Neutrophil (primary cell): ENCODE measurements at regions not wholly inside any gene's neighbourhood (a gene's known extent, or its start where the extent isn't known, plus 50 kb on each side); places are given as distances from the start of the nearest gene placed in this dataset.

Source experiments
- H3K27ac ChIP-seq: fragments of 200-600 bp; sonication (generic); 2 replicates; pipeline ENCODE4 v1.5.1; 2016; ENCODE audit warnings: mild to moderate bottlenecking, moderate library complexity
- H3K27me3 ChIP-seq: fragments of 200-600 bp; sonication (generic); 2 replicates; pipeline ENCODE4 v1.6.0; 2016; ENCODE audit warnings: mild to moderate bottlenecking
- H3K36me3 ChIP-seq: fragments of 200-600 bp; sonication (generic); 2 replicates; pipeline ENCODE4 v1.5.1; 2017
- H3K4me1 ChIP-seq, 2 experiments: fragments of 200-600 bp in 1 of 2; sonication (generic) in 1 of 2; 1 replicate in 1 of 2; 2 replicates in 1 of 2; pipeline versions ENCODE4 v1.5.1 to v1.6.1; 2013 to 2016; ENCODE audit warnings: low read depth in 1 of 2, low read length in 1 of 2, mild to moderate bottlenecking in 1 of 2, moderate library complexity in 1 of 2; ENCODE audit not compliant: control insufficient read depth in 1 of 2, insufficient read depth in 1 of 2
- H3K4me3 ChIP-seq, 2 experiments: fragments of 200-600 bp in 1 of 2; sonication (generic) in 1 of 2; 1 replicate in 1 of 2; 2 replicates in 1 of 2; pipeline ENCODE4 v1.5.1; 2013 to 2016; ENCODE audit warnings: low read depth in 1 of 2, low read length in 1 of 2, mild to moderate bottlenecking in 1 of 2, moderate library complexity in 1 of 2
- H3K9me3 ChIP-seq: fragments of 200-600 bp; sonication (generic); 2 replicates; pipeline ENCODE4 v1.5.1; 2016
- TF ChIP-seq, protein P1 (sequence below): fragments of 200-600 bp; sonication (generic); IDR thresholded peaks from 2 replicates; pipeline ENCODE4 v1.5.1; 2016; ENCODE audit warnings: antibody characterized with exemption

DNA sequence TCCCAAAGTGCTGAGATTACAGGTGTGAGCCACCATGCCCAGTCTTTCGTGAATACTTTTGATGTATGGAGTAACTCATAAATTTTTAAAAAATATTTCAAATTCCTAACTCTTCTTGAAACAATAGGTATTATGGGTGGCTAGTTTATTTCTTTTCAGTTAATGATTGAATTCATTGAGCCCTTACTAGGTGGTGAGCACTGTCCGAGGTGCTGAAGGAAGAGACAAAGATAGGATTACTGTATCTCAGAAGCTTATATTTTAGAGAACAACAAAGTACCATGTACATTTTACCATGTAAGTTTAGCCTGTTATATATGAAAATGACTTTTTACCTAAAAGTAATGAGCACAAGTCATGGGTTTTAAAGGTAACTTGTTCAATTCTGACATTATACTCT lies 418.3 kb downstream of the NPIPA7 start:
- TF ChIP-seq, protein P1, sequence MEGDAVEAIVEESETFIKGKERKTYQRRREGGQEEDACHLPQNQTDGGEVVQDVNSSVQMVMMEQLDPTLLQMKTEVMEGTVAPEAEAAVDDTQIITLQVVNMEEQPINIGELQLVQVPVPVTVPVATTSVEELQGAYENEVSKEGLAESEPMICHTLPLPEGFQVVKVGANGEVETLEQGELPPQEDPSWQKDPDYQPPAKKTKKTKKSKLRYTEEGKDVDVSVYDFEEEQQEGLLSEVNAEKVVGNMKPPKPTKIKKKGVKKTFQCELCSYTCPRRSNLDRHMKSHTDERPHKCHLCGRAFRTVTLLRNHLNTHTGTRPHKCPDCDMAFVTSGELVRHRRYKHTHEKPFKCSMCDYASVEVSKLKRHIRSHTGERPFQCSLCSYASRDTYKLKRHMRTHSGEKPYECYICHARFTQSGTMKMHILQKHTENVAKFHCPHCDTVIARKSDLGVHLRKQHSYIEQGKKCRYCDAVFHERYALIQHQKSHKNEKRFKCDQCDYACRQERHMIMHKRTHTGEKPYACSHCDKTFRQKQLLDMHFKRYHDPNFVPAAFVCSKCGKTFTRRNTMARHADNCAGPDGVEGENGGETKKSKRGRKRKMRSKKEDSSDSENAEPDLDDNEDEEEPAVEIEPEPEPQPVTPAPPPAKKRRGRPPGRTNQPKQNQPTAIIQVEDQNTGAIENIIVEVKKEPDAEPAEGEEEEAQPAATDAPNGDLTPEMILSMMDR = no peak
- no peaks in the 10 kb centered on the region for H3K27me3 ChIP-seq
- H3K27ac ChIP-seq = no peak overlapping the region
- no peaks in the 10 kb centered on the region for H3K36me3 ChIP-seq
- H3K4me1 ChIP-seq = no peaks in the 10 kb centered on the region
- no peak overlapping the region for H3K4me3 ChIP-seq
- H3K9me3 ChIP-seq = no peaks in the 10 kb centered on the region

DNA sequence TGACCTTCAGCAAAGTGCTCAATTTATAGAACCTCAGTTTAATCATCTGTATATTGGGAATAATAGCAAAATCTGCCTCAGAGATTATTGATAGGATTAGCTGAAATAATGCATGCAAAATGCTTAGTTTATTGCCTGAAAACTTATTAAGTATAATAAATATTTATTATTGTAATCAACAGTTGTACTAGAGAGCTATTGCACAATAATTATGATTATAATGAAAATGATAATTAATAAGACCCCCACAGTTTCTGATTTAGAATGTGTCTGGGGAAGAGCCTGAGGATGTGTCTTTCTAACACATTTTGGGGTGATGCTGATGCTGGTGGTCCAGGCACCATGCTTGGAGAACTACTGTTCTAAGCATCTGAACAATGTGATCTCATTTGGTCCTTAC lies 419.6 kb downstream of the NPIPA7 start:
- Histone ChIP-seq H3K4me3 (no peak overlapping the region), H3K9me3 (no peaks in the 10 kb centered on the region), H3K4me1 (no peaks in the 10 kb centered on the region), H3K36me3 (no peaks in the 10 kb centered on the region), H3K27me3 (no peaks in the 10 kb centered on the region), H3K27ac (no peak overlapping the region)
- TF ChIP-seq, protein P1 = no peak

DNA sequence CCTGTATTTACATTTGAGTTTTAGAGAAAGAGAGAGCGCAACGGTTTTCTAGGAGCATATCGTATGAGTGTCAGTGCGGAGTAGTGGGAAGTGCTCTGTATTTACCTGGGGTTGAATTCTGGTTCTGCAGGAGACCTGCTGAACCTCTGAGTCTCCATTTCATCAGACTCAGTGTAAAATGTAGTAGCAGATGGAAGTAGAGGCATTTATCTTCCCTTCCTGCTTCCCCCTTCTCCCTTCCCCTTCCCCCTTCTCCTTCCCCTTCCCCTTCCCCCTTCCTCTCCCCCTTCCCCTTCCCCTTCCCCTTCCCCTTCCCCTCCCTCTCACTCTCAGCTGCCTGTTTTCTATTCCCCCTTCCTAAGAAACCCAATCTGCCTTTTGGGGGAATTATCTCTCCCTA lies 426.9 kb downstream of the NPIPA7 start:
- TF ChIP-seq, protein P1 = no peak
- Histone ChIP-seq H3K27ac (no peak overlapping the region), H3K36me3 (no peaks in the 10 kb centered on the region), H3K27me3 (no peaks in the 10 kb centered on the region), H3K9me3 (no peaks in the 10 kb centered on the region), H3K4me1 (no peaks in the 10 kb centered on the region), H3K4me3 (no peak overlapping the region)

DNA sequence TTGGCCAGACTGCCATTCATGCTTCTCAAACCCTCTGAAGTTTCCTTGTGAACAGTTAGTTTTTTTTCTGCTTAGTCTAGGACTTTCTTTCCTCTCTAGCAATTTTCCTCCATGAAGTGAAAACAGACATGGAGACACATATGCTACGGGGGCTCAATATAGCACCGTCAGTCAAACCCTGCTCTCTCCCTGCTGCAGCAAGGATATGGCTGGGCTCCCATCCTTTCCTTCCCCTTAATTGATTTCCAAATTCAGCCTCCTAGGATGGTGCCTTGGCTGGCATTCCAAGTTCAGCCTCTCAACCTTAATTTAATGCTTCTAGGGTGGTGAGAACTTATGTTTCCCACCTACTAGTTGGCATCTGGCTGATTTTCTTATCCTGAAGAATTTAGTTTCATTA lies 436.7 kb downstream of the NPIPA7 start:
- Histone ChIP-seq H3K27me3 (no peaks in the 10 kb centered on the region), H3K9me3 (no peaks in the 10 kb centered on the region), H3K36me3 (no peaks in the 10 kb centered on the region), H3K4me1 (no peaks in the 10 kb centered on the region), H3K4me3 (no peak overlapping the region), H3K27ac (no peak overlapping the region)
- TF ChIP-seq, protein P1 = no peak

DNA sequence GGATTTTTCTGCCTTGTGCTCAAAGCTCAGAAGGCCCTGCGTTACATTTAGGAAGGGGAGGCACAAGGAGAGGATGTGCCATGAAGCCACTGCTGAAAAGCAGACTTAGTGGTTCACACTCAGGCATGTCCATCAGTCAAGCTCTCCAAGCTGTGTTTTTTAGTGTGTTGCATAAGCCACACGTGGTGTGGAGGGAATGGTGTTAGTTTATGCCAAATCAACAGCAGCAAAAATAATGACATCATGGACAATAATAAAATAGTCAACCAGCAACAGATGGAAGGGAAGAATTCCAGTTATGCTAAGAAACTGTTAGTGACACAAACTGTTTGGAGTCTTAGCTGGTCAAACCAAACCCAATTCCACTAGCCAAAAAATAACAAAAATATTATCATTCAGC lies 438.3 kb downstream of the NPIPA7 start:
- H3K4me1 ChIP-seq = no peaks in the 10 kb centered on the region
- no peaks in the 10 kb centered on the region for H3K36me3 ChIP-seq
- no peak overlapping the region for H3K4me3 ChIP-seq
- H3K27me3 ChIP-seq = no peaks in the 10 kb centered on the region
- no peaks in the 10 kb centered on the region for H3K9me3 ChIP-seq
- TF ChIP-seq, protein P1 = no peak
- H3K27ac ChIP-seq = no peak overlapping the region

DNA sequence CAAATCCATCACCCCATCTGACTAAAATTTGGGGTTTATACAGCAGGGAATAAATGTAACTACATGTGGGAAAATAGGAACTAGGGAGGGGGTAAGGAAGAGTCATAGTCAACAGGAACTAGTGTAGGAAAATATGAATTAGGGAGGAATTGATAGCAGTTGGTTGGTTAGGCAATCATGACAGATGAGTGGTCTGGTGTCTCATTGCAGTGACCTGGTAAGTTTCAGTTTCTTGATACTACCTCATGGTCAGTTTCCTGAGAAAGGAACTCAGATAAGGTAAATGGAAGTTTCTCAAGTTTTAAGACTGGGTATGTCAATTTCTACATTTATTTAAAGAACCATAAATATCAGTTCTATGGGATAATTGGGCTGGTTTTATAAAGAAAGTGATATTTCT lies 442.3 kb downstream of the NPIPA7 start:
- no peaks in the 10 kb centered on the region for H3K9me3 ChIP-seq
- no peaks in the 10 kb centered on the region for H3K27me3 ChIP-seq
- TF ChIP-seq, protein P1 = no peak
- no peaks in the 10 kb centered on the region for H3K36me3 ChIP-seq
- H3K4me1 ChIP-seq = no peaks in the 10 kb centered on the region
- H3K4me3 ChIP-seq = no peak overlapping the region
- no peak overlapping the region for H3K27ac ChIP-seq
